CD1c-positive myeloid dendritic cell (primary cell): ENCODE measurements at regions not wholly inside any gene's neighbourhood (a gene's known extent, or its start where the extent isn't known, plus 50 kb on each side); places are given as distances from the start of the nearest gene placed in this dataset.

Source experiments
- DNase-seq: peaks from one replicate; pipeline ENCODE4 v3.0.0-alpha.2; 2016; ENCODE audit errors: extremely low spot score

DNA sequence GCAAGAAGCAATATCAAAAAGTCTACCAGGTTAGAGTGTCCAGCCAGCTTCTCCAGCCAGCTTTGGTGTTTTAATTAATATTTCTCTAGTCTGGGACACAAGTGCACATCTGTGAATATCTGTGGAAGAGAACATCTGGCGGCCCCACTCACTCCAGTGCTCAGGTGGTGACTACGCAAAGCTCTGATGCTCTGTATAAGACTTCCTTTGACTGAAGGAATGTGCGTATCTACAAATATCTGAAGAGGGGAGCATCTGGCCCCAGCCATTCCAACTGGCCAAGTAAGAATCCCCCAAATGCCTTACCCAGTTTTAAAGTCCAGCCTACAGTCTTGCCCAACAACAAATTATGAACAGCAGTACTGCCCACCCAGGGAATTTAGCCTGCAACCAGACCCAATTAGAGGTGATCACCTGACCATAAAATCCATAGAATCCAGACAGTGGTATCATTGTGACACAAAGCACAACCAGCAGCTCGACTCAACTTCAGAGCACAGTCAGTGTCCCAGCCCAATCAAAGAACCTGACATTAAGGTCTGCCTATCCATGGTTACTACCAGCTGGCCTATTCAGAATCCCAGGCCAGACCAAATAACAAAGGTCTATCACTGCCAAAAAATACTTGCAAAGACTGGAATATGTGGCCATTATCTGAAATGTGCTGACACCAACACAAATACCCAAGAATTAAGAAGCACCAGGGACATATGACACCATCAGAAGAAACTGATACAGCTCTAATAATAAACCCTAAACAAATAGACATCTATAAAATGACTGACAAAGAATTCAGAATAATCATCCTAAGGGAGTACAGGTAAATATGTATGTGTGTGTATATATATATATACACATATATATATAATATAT is 76.1 kb upstream of the MANEA start:
- no peak for DNase-seq

DNA sequence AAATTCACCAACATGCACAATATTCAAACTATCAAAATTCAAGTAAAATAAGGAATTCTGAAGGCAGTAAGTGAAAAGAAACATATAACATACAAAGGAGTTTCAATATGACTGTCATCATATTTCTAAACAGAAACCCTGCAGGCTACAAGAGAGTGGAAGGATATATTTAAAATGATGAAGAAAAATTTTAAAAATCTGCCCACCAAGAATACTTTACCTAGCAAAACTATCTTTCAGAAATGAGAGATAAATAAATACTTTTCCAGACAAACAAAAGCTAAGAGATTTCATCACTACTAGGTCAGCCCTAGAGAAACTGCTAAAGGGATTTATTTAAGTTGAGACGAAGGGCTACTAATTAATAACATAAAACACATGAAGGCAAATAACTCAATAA is 73.8 kb upstream of the MANEA start:
- no peak for DNase-seq

DNA sequence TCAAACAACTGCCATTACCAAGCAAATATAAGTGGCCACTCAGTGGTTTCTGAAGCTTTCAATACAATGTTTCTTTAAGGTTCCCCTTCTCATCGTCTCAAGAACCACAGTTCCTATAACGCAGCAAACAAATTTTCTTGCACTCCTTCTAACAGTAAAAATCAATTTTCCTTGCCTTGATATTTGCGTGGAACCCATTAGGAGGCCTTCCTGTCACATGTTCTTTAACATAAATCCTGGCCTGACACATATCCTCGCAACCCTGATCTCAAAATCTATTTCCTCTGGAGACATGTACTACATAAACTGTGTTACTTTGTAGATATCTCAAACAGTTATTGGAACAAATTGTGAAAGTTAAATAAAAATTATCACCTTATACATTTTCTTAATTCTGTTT is 65.9 kb upstream of the MANEA start:
- DNase-seq: no peak

DNA sequence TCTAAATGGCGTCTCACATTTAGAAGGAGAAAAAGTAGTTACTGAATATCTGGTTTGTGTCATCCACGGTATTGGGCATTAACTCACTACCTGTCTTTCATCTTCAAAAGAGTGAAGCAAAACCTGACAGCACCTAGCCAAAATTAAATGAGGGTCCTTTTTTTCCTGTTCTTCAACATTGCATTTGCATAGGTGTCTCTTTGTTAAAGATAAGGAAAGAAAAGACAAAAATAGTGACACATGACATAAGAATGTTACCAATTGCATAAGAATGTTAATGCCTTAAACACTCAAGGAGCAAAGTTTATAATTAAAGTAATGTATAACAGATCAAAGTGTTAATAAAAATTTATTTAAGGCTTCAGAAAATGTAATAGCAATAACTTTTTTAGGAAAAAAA is 61.4 kb upstream of the MANEA start:
- DNase-seq: no peak

DNA sequence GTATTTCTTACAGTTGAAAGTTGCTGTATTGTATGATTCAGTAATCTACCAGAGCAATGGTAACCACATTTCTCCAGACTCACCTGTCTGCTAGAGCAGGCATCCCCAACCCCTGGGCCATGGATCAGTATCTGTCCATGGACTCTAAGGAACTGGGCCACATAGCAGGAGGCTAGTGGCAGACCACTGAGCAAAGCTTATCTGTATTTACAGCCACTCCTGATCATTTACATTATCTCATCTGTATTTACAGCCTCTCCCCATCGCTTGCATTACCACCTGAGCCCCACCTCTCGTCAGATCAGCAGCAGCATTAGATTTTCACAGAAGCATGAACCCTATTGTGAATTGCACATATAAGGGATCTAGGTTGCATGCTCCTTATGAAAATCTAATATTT is 60.3 kb upstream of the MANEA start:
- DNase-seq: no peak

DNA sequence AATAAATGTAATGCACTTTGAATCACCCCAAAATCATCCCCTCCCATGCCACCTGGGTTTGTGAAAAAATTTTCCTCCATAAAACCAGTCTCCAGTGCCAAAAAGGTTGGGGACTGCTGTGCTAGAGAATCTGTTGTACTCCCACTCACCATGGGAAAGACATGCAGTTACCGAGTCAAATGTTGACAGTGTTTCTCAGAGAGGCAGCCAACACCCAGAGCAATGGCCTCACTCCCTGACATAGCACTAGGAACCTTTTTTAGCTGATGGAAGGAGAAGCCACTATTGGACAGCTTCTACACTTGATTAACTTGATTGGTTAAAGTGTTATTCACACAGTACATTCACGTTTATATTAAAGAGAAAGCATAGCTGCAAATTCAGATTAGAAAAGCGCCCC is 59.8 kb upstream of the MANEA start:
- no peak for DNase-seq

DNA sequence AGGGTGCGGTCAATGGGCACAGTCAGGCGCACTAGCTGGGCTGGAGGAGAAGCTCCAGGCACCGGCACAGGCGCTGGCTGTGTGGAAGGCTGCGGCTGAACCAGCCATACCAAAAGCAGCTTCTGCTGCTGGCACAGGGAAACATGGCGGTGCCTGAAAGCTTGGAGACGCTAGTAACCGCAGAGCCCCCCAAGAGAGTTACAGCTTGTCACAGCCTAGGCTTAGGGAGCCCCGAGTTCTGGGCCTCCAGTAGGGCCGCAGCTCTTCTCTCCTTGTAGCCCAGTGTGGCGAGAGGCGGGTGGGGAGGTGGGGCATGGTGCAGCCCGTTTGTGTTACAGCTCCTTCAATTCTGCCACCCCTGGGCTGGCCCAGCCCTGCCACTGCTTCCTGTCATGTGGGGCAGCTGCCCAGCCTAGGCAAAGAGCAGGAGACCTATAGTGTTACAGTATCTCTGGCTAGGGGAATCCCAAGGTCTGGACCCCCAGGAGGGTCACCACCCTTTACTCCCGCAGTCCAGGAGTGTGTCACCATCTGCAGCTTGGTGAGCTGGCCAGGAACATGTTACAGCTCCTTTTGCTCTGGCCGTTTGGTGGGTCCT is 58.6 kb upstream of the MANEA start:
- DNase-seq: no peak

DNA sequence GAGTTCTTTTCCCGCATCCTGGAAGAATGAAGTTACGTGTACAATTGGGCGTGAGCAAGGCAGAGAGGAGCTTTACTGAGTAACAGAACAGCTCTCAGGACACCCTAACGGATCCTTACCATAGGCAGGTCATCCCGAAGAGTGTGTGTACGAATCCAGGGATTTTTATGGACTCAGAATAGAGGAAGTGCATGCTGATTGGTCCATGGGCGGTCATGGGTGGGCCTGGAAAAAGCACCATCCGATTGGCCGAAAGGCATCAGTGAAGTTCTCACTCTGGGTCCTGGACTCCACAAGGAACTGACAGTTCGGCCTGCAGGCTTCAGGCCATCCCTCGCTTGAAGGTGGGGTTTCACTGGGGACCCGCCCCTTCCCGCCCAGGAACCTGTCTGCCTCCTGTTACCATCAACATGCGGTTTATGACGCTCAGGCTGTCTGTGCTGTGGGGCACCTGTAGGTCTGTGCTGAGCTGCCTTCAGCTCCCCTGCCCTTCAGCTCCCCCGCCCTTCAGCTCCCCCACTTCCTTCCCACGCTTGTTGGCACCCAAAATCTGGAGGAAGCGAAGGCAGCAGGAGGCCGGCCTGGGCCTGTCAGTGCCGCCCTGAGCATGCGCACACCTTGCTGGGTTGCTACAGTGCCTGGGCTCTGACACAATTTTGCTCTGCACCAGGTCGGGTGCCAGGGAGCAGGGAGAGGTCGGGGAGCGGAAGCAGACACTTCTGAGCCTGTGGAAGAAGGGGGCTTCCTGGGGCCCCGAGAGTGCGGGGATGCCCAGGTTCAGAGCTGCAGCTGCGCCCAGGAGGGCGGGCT is 57.9 kb upstream of the MANEA start:
- no peak for DNase-seq

DNA sequence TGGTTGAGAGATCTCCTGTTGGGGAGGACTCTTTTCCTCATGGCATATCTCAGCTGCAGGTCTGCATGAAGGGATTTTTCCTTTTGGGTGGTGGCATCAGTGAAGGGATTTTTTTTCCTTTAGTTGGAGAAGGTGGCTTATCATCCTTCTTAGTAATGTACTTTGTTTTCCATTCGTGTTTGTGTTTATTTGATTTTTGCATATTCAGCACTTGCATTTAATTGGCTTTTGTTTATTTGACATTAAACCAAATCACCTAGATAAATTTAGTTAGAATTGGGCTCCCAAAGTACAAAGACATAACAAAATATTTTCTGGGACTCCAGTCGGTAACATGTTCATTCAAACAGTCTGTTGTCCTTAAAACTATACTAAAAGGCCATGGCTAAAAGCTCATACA is 56.2 kb upstream of the MANEA start:
- no peak for DNase-seq
